HG02970 (cell line): ENCODE measurements at regions not wholly inside any gene's neighbourhood (a gene's known extent, or its start where the extent isn't known, plus 50 kb on each side); places are given as distances from the start of the nearest gene placed in this dataset.

Experiments
- ATAC-seq: cut with Tn5 transposase; IDR thresholded peaks from one replicate; pipeline ENCODE4 v1.9.1; 2021; ENCODE audit warnings: mild to moderate bottlenecking, moderate library complexity, moderate number of reproducible peaks; ENCODE audit not compliant: unreplicated experiment, low FRiP score

DNA sequence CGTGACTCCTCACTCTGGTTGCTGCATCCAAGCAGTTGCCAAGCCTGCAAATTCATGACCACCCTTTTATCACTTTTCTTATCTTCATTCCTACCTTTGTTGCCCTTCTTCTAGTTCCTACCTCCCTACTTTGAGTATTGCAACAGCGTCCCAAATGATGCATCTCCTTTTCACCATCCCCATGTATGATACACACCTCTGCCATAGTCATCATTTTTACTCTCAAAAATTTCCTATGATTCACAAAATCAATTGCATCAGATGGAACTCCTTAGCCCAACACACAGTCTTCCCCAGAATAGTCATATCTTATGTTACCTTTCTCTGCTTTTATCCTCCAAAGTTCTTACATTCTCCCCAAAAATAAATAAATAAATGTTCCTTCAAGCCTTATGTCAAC, 262.6 kb downstream of the TBL1XR1 start:
- ATAC-seq: no peak

GRCh38 chr3:176933704-176934103, 263.6 kb downstream of the TBL1XR1 start:
- ATAC-seq: no peak

DNA sequence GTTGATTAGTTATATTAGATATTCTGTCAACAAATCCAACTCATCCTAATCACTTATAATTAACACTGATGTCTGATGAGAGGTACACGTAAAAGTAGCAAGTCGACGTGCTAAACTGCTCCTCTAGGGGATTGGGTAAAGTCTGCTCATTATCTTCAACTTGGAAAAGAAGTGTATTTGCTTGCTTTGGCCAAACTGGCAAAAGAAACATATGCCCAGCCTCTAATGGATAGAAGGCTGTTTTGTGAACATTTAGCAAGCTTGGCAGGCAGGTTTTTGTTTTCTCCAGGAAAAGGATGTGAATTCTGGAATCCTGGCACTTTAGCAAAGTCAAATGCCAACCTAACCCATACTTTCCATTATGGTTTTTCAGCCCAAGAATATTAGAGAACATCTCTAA, 264.8 kb downstream of the TBL1XR1 start:
- ATAC-seq: no peak

DNA sequence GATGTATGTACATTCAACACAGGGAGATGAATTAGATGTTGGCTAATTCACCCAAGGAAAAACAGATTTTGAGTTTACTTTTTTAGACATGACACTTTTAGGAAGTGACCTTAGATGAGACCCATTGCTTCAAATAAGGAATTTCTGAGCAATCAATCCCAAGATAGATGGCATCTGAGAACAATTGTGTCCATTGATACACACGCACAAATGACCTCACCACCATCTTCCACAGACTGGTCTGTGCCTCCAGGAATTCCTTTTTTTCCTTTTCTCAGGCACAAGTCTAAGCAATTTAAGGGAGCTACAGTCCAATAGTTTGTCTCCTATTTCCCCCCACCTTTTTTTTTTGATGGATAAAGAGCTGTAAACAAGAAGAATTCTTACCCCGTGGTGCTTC, 265.3 kb downstream of the TBL1XR1 start:
- ATAC-seq: no peak

GRCh38 chr3:176930942-176931341, 266.3 kb downstream of the TBL1XR1 start:
- no peak for ATAC-seq

DNA sequence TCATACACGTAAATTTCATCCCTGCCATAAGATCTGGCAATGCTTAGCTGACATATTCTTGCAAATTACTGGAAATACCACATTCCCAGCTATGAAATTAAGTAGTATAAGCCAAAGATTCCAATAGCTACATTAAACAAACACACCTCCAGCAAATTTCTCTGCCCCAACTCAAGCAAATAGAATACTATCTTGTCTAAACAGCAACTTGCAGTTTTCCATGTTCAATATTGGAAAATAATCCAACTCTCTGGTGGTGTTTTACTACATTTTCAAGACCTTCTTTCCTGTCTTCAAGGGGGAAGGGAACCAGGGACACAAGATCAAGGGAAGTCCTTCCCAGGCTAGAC, 268.7 kb downstream of the TBL1XR1 start:
- no peak for ATAC-seq

- no peak for ATAC-seq
These were observed 269.3 kb downstream of the TBL1XR1 start for GRCh38 chr3:176927706-176928581.

DNA sequence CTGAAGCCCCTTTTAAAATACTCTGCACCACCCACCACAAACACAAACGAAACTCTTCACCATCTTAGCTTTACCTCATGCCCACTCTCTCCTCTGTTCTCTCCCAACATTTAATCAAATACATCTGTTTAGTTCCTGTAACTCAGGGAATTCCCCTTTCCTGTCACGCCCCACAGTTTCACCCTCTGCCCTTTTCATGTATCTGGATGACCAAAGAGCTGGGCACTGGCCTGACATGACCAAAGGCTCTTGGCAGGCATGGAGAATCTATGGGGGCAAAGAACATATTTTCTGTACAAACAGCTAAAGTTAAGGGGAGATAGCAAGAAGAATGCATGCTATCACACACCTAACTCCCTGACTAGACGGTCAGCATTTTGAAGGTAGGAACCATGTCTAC, 270.0 kb downstream of the TBL1XR1 start:
- ATAC-seq: no peak

DNA sequence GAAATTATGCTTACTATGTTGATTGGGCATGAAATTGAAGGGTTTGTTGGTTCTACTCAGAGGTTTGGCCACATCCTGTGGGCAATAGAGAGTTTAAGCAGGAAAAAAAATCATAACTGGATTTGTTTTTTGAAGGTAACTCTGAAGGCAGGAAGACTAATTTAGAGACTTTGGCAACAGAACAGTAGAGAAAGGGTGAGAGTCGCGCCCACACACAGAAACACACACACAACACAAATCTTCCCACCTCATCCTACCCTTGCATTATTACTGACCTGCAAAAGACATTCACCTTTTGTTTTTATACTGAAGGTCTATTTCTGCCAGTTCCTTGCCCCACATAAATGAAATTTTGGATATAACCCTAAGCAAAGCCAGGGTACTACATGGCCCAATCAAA, 270.6 kb downstream of the TBL1XR1 start:
- ATAC-seq: no peak

GRCh38 chr3:176926034-176926433, 271.2 kb downstream of the TBL1XR1 start:
- no peak for ATAC-seq

DNA sequence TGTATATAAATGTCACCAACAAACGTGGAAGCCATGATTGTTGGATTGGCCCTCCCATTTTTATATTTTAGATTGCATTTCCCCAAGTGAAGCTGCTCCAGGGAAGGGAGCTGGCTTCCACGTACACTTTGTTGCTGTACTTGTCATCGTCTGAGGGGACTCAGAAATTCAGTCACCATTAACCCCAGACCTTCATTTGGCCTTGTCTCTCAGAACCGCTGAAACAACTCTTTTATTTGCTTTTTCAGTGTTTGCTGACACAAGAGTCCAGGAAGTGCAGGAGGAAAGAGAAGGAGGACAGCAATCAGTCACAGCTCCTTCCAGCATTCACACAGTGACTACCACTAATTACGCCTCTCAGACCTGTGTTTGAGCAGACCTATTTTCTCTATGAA, 276.5 kb downstream of the TBL1XR1 start:
- no peak for ATAC-seq

DNA sequence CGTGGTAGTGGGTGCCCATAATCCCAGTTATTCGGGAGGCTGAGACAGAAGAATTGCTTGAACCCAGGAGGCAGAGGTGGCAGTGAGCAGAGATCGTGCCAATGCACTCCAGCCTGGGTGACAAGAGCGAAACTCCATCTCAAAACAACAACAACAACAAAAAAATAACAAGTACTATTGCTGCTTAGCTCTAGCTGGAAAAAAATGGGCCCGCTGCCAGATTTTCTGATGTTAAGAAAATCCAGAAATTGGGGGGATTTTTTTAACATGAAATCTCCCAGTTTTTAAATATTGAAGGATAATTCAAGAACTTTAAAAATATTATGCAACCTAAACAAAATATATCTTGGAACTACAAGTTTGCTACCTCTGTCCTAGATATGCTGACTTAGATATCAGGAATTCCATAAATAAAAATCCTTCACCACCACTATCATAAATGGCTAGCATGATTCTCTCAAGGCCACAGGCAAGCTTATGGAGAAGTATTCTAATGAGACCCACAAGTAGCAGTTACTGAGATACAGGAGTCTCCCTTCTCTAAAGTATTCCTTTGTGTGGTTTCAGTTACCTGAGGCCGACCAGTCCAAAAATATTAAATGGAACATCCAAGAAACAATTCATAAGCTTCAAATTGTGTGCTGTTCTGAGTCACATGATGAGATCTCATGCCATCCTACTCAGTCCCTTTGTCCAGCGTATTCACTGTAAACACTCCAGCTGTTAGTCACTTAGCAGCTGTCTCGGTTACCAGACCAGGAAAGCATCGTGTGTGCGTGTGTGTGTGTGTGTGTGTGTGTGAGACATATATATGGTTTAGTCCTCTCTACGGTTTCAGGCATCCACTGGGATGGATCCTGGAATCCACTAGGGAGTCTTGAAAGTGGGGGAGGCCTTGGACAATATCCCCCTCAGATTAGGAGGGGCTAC, 277.2 kb downstream of the TBL1XR1 start:
- no peak for ATAC-seq

DNA sequence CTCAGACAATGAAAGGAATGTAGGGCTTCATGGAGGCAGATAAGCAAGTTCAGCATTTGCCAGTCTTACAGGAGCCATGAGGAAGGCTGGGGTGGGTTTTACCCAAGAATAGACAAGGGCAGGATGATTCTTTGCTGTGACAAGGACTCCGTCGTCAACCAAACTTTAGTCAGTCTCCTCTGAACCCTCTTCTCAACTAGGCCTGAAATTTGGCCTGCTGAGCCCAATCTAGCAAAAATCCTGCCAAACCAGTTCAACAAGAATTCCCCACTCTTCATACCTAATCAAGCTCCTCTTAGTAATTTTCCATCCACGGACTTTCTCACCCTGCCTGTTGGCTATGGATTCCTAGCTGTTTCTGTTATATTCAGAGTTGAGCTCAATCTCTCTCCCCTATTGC, 280.5 kb downstream of the TBL1XR1 start:
- ATAC-seq: no peak

GRCh38 chr3:176914764-176915163, 282.5 kb downstream of the TBL1XR1 start:
- ATAC-seq: no peak

GRCh38 chr3:176911579-176911978, 285.7 kb downstream of the TBL1XR1 start:
- ATAC-seq: no peak

GRCh38 chr3:176909044-176909443, 288.2 kb downstream of the TBL1XR1 start:
- ATAC-seq: no peak

- no peak for ATAC-seq
These were observed 291.0 kb downstream of the TBL1XR1 start for GRCh38 chr3:176906046-176906905.

GRCh38 chr3:176905331-176905730, 292.0 kb downstream of the TBL1XR1 start:
- ATAC-seq: no peak

- ATAC-seq: no peak
These were observed 292.8 kb downstream of the TBL1XR1 start for GRCh38 chr3:176904506-176904905.

DNA sequence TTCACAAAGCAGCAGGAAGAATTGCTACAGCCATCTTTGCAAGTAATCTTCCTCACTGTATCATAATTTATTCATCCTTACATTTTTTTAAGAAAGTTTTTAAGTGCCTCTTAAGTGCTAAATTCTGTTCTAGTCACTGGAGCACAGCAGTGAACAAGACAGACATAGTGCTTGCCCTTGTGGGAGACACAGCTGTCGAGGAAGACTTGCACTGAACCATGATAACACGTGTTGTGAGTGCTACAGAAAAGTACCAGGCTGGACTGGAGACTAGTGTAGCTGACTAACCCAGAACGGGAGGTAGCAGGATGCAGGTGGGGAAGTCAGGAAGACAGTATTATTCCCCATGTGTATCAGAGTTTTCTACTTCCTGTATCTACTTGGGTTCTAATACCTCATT, 300.6 kb downstream of the TBL1XR1 start:
- ATAC-seq: no peak

- no peak for ATAC-seq
These were observed 301.1 kb downstream of the TBL1XR1 start for GRCh38 chr3:176896165-176896564.
